HL-60 (cell line): ENCODE measurements at regions not wholly inside any gene's neighbourhood (a gene's known extent, or its start where the extent isn't known, plus 50 kb on each side); places are given as distances from the start of the nearest gene placed in this dataset.

Experiments used
- GABPA ChIP-seq: IDR thresholded peaks from 2 replicates; pipeline ENCODE4 v1.6.1; 2012; ENCODE audit warnings: low read depth
- POLR2AphosphoS5 ChIP-seq: IDR thresholded peaks from 2 replicates; pipeline ENCODE4 v1.6.1; 2012; ENCODE audit warnings: low read depth
- SPI1 ChIP-seq: IDR thresholded peaks from 2 replicates; pipeline ENCODE4 v1.6.1; 2012; ENCODE audit warnings: low read depth, mild to moderate bottlenecking, borderline replicate concordance
- TF ChIP-seq, protein P1 (sequence below): IDR thresholded peaks from one replicate; pipeline ENCODE4 v1.5.1; 2011; ENCODE audit warnings: low read length, control low read depth, inconsistent platforms; ENCODE audit not compliant: insufficient read depth
- TF ChIP-seq, protein P2 (sequence below): IDR thresholded peaks from 2 replicates; pipeline ENCODE4 v1.6.1; 2012; ENCODE audit warnings: low read depth; ENCODE audit not compliant: insufficient replicate concordance

DNA sequence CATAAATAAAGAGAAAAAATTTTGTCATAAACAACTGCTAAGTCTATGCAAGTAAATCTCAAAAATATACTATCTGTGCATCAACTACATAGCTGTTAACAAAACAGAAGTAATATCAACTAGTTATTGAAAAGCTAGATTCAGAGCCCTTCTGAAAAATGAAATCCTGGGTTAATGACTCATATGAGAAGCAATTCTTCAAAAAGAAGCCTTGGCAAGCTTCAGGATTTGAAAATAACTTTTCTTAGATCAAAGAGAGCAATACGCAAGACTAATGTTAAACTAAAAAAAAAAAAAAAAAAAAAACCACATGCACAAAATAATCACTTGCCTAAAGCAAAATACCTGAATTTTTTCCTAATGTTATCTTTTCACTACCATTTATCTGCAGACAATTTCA is 566.1 kb upstream of the BOD1L1 start:
- TF ChIP-seq, protein P1, sequence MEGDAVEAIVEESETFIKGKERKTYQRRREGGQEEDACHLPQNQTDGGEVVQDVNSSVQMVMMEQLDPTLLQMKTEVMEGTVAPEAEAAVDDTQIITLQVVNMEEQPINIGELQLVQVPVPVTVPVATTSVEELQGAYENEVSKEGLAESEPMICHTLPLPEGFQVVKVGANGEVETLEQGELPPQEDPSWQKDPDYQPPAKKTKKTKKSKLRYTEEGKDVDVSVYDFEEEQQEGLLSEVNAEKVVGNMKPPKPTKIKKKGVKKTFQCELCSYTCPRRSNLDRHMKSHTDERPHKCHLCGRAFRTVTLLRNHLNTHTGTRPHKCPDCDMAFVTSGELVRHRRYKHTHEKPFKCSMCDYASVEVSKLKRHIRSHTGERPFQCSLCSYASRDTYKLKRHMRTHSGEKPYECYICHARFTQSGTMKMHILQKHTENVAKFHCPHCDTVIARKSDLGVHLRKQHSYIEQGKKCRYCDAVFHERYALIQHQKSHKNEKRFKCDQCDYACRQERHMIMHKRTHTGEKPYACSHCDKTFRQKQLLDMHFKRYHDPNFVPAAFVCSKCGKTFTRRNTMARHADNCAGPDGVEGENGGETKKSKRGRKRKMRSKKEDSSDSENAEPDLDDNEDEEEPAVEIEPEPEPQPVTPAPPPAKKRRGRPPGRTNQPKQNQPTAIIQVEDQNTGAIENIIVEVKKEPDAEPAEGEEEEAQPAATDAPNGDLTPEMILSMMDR, result no peak
- TF ChIP-seq GABPA (no peak), POLR2AphosphoS5 (no peak), SPI1 (no peak)
- TF ChIP-seq, protein P2, sequence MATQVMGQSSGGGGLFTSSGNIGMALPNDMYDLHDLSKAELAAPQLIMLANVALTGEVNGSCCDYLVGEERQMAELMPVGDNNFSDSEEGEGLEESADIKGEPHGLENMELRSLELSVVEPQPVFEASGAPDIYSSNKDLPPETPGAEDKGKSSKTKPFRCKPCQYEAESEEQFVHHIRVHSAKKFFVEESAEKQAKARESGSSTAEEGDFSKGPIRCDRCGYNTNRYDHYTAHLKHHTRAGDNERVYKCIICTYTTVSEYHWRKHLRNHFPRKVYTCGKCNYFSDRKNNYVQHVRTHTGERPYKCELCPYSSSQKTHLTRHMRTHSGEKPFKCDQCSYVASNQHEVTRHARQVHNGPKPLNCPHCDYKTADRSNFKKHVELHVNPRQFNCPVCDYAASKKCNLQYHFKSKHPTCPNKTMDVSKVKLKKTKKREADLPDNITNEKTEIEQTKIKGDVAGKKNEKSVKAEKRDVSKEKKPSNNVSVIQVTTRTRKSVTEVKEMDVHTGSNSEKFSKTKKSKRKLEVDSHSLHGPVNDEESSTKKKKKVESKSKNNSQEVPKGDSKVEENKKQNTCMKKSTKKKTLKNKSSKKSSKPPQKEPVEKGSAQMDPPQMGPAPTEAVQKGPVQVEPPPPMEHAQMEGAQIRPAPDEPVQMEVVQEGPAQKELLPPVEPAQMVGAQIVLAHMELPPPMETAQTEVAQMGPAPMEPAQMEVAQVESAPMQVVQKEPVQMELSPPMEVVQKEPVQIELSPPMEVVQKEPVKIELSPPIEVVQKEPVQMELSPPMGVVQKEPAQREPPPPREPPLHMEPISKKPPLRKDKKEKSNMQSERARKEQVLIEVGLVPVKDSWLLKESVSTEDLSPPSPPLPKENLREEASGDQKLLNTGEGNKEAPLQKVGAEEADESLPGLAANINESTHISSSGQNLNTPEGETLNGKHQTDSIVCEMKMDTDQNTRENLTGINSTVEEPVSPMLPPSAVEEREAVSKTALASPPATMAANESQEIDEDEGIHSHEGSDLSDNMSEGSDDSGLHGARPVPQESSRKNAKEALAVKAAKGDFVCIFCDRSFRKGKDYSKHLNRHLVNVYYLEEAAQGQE, result no peak
